Right lung (tissue), 2 donors: ENCODE measurements at regions not wholly inside any gene's neighbourhood (a gene's known extent, or its start where the extent isn't known, plus 50 kb on each side); places are given as distances from the start of the nearest gene placed in this dataset.

ENCODE experiments used
- DNase-seq, 2 donors: peaks; one replicate each; pipeline ENCODE4 v3.0.0-alpha.2; 2013

GRCh38 chr13:100940658-100941057, 266.1 kb upstream of the TMTC4 start:
- no peak for DNase-seq

- DNase-seq = no peak
Measured at GRCh38 chr13:100933841-100934240, 259.2 kb upstream of the TMTC4 start.

GRCh38 chr13:100922599-100922998, 248.0 kb upstream of the TMTC4 start:
- DNase-seq = no peak

GRCh38 chr13:100921139-100921538, 246.5 kb upstream of the TMTC4 start:
- DNase-seq = no peak

GRCh38 chr13:100917011-100917410, 242.4 kb upstream of the TMTC4 start:
- no peak for DNase-seq

- DNase-seq = no peak
Measured at GRCh38 chr13:100913143-100913542, 238.5 kb upstream of the TMTC4 start.

GRCh38 chr13:100904293-100904976, 229.8 kb upstream of the TMTC4 start:
- DNase-seq = no peak

GRCh38 chr13:100899720-100900316, 225.2 kb upstream of the TMTC4 start:
- no peak for DNase-seq

GRCh38 chr13:100898431-100898830, 223.8 kb upstream of the TMTC4 start:
- DNase-seq = no peak

- DNase-seq = no peak
Measured at GRCh38 chr13:100895651-100896050, 221.1 kb upstream of the TMTC4 start.

- no peak for DNase-seq
Measured at GRCh38 chr13:100892981-100893380, 218.4 kb upstream of the TMTC4 start.

GRCh38 chr13:100890645-100891044, 216.1 kb upstream of the TMTC4 start:
- no peak for DNase-seq

- DNase-seq = no peak
Measured at GRCh38 chr13:100887729-100888151, 213.1 kb upstream of the TMTC4 start.

GRCh38 chr13:100883453-100883852, 208.9 kb upstream of the TMTC4 start:
- DNase-seq = no peak

GRCh38 chr13:100881291-100881864, 206.8 kb upstream of the TMTC4 start:
- DNase-seq = no peak

GRCh38 chr13:100880166-100880565, 205.6 kb upstream of the TMTC4 start:
- DNase-seq = no peak

GRCh38 chr13:100879255-100879654, 204.7 kb upstream of the TMTC4 start:
- DNase-seq = no peak

- no peak for DNase-seq
Measured at GRCh38 chr13:100876044-100876403, 201.4 kb upstream of the TMTC4 start.

- DNase-seq = no peak
Measured at GRCh38 chr13:100875392-100876043, 200.9 kb upstream of the TMTC4 start.

GRCh38 chr13:100872761-100873160, 198.2 kb upstream of the TMTC4 start:
- no peak for DNase-seq

- DNase-seq = no peak
Measured at GRCh38 chr13:100870898-100871297, 196.3 kb upstream of the TMTC4 start.

- DNase-seq = no peak
Measured at GRCh38 chr13:100860866-100861265, 186.3 kb upstream of the TMTC4 start.

- DNase-seq = no peak
Measured at GRCh38 chr13:100859861-100860260, 185.3 kb upstream of the TMTC4 start.
